Thyroid gland (tissue), 4 donors: ENCODE measurements at regions not wholly inside any gene's neighbourhood (a gene's known extent, or its start where the extent isn't known, plus 50 kb on each side); places are given as distances from the start of the nearest gene placed in this dataset.

Experiments
- POLR2A ChIP-seq, 2 donors: fragments of 450-650 bp; IDR thresholded peaks; one replicate each; pipeline ENCODE4 v1.6.1; 2017; ENCODE audit warnings: antibody characterized with exemption in 2 of 2, mild to moderate bottlenecking in 2 of 2, moderate library complexity in 1 of 2
- TF ChIP-seq, protein P1 (sequence below), 6 experiments: fragments of 200-600 bp in 3 of 6; fragments of 450-650 bp in 3 of 6; sonication (generic) in 3 of 6; IDR thresholded peaks; one replicate each; pipeline ENCODE4 v1.5.1; 2016 to 2019; ENCODE audit warnings: antibody characterized with exemption in 6 of 6, mild to moderate bottlenecking in 2 of 6, inconsistent platforms in 1 of 6, moderate library complexity in 1 of 6

DNA sequence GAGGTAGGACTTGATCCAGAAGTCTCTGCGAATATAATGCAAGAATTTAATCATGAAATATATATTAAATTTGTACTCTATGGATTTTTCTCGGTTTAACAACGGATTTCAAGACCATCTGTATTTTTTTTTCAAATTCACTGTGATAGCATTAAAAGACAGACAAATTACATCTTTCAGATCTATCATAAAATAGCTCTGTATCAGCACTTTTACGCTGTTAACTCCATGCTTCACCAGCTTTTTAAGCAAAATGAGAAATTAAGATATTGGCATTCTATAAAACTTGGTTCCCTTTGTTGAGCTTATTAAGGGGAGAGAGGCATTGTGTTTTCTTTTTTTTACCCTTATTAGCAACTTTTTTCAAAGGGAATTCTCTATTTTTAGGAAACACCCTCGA, 1377.6 kb upstream of the NXPH2 start:
- TF ChIP-seq, protein P1, sequence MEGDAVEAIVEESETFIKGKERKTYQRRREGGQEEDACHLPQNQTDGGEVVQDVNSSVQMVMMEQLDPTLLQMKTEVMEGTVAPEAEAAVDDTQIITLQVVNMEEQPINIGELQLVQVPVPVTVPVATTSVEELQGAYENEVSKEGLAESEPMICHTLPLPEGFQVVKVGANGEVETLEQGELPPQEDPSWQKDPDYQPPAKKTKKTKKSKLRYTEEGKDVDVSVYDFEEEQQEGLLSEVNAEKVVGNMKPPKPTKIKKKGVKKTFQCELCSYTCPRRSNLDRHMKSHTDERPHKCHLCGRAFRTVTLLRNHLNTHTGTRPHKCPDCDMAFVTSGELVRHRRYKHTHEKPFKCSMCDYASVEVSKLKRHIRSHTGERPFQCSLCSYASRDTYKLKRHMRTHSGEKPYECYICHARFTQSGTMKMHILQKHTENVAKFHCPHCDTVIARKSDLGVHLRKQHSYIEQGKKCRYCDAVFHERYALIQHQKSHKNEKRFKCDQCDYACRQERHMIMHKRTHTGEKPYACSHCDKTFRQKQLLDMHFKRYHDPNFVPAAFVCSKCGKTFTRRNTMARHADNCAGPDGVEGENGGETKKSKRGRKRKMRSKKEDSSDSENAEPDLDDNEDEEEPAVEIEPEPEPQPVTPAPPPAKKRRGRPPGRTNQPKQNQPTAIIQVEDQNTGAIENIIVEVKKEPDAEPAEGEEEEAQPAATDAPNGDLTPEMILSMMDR (IDR thresholded peaks at IDR 0.05) = no peak
- TF ChIP-seq POLR2A (IDR thresholded peaks at IDR 0.05) = no peak
